HCT116 (cell line): ENCODE measurements at regions not wholly inside any gene's neighbourhood (a gene's known extent, or its start where the extent isn't known, plus 50 kb on each side); places are given as distances from the start of the nearest gene placed in this dataset.

ENCODE experiments used
- ATAC-seq: fragments of 200-7000 bp; cut with Tn5 transposase; 2 replicates; pipeline ENCODE4 v1.9.1; 2020; ENCODE audit warnings: mild to moderate bottlenecking, moderate library complexity
- BruUV-seq: library from RNA; stranded (reverse); fragments of 400-500 nt; replicated peaks from 2 replicates; lab custom pipeline; 2021; lab: Mats Ljungman, UMichigan
- CTCF ChIA-PET: fragments of 300-600 bp; sonication (Branson Sonifier 250); formaldehyde crosslinking; loops from one replicate; lab custom pipeline; 2021; ENCODE audit warnings: antibody characterized with exemption; lab: Charles Lee
- POLR2A ChIA-PET: fragments of 300-600, 350-600 bp; sonication (Branson Sonifier 250); formaldehyde crosslinking; loops from one replicate; lab custom pipeline; 2021; ENCODE audit warnings: antibody characterized with exemption; lab: Charles Lee
- RAD21 ChIA-PET, 2 experiments: fragments of 300-600 bp; sonication (Branson Sonifier 250); formaldehyde crosslinking; loops; one replicate each; lab custom pipeline; 2023; ENCODE audit warnings: low total read pairs in 2 of 2; ENCODE audit not compliant: uncharacterized antibody in 2 of 2, unreplicated experiment in 2 of 2, low non-redundant PET in 1 of 2; lab: Charles Lee
- DNase-seq: peaks from one replicate; pipeline ENCODE4 v3.0.0-alpha.2; 2010; ENCODE audit warnings: low read depth, low spot score
- H2AFZ ChIP-seq: fragments of 200-600 bp; shearing (Covaris generic), sonication (generic); 2 replicates; pipeline ENCODE4 v1.6.1; 2017; ENCODE audit warnings: low read depth, mixed run types, mixed read lengths, antibody characterized with exemption, low read length; ENCODE audit not compliant: poor library complexity, severe bottlenecking
- H3K27ac ChIP-seq: 2 replicates; pipeline ENCODE4 v1.5.1; 2012; ENCODE audit warnings: low read depth, low read length
- H3K27me3 ChIP-seq: fragments of 200-600 bp; sonication (generic); 2 replicates; pipeline ENCODE4 v1.6.1; 2016; ENCODE audit warnings: mixed run types, low read length, mixed read lengths; ENCODE audit not compliant: insufficient read depth
- H3K36me3 ChIP-seq, 2 experiments: fragments of 200-500 bp in 1 of 2; fragments of 200-600 bp in 1 of 2; sonication (Bioruptor generic) in 1 of 2; sonication (generic) in 1 of 2; 2 replicates each; pipeline versions ENCODE4 v1.5.1 to v1.6.1; 2014 to 2016; ENCODE audit warnings: low read length in 2 of 2, inconsistent platforms in 1 of 2, mixed read lengths in 1 of 2, mixed run types in 1 of 2; ENCODE audit not compliant: insufficient read depth in 2 of 2, control insufficient read depth in 1 of 2
- H3K4me1 ChIP-seq, 2 experiments: fragments of 200-600 bp in 1 of 2; sonication (generic) in 1 of 2; 2 replicates each; pipeline versions ENCODE4 v1.5.1 to v1.6.1; 2012 to 2017; ENCODE audit warnings: low read length in 2 of 2, inconsistent platforms in 1 of 2, mild to moderate bottlenecking in 1 of 2, mixed read lengths in 1 of 2, mixed run types in 1 of 2, moderate library complexity in 1 of 2; ENCODE audit not compliant: insufficient read depth in 2 of 2, control insufficient read depth in 1 of 2
- H3K4me2 ChIP-seq: fragments of 200-600 bp; sonication (generic); 2 replicates; pipeline ENCODE4 v1.6.1; 2017; ENCODE audit warnings: mixed run types, low read length, mixed read lengths
- H3K4me3 ChIP-seq, 2 experiments: fragments of 200-600 bp in 1 of 2; sonication (generic) in 1 of 2; replicated peaks in 1 of 2; 2 replicates each; pipeline ENCODE4 v1.5.1; 2011 to 2016; ENCODE audit warnings: low read length in 2 of 2, control low read depth in 1 of 2, low read depth in 1 of 2, mild to moderate bottlenecking in 1 of 2, mixed read lengths in 1 of 2, mixed run types in 1 of 2
- H3K79me2 ChIP-seq: fragments of 200-600 bp; sonication (generic); 2 replicates; pipeline ENCODE4 v1.6.1; 2017; ENCODE audit warnings: mild to moderate bottlenecking, mixed run types, low read length, moderate library complexity, mixed read lengths; ENCODE audit not compliant: insufficient read depth
- H3K9ac ChIP-seq: fragments of 200-600 bp; sonication (generic); 2 replicates; pipeline ENCODE4 v1.6.1; 2016; ENCODE audit warnings: low read length, mixed read lengths
- H3K9me2 ChIP-seq: fragments of 200-600 bp; sonication (generic), shearing (Covaris generic); 2 replicates; pipeline ENCODE4 v1.6.1; 2017; ENCODE audit warnings: mixed run types, mild to moderate bottlenecking, moderate library complexity; ENCODE audit not compliant: insufficient read depth
- H3K9me3 ChIP-seq, 2 experiments: fragments of 200-500 bp in 1 of 2; fragments of 200-600 bp in 1 of 2; sonication (Bioruptor generic) in 1 of 2; sonication (generic) in 1 of 2; 2 replicates each; pipeline ENCODE4 v1.6.1; 2014 to 2017; ENCODE audit warnings: low read length in 2 of 2, mixed read lengths in 2 of 2, inconsistent platforms in 1 of 2, low read depth in 1 of 2, mild to moderate bottlenecking in 1 of 2, mixed run types in 1 of 2, moderate library complexity in 1 of 2; ENCODE audit not compliant: control insufficient read depth in 1 of 2, insufficient read depth in 1 of 2
- H4K20me1 ChIP-seq: fragments of 200-600 bp; sonication (generic), shearing (Covaris generic); 2 replicates; pipeline ENCODE4 v1.6.1; 2017; ENCODE audit warnings: mixed run types, mild to moderate bottlenecking, moderate library complexity; ENCODE audit not compliant: insufficient read depth
- CBX3 ChIP-seq: IDR thresholded peaks from 2 replicates; pipeline ENCODE4 v1.6.1; 2012; ENCODE audit warnings: low read depth
- ELF1 ChIP-seq: IDR thresholded peaks from 2 replicates; pipeline ENCODE4 v1.6.1; 2012; ENCODE audit warnings: low read depth, borderline replicate concordance
- FOSL1 ChIP-seq: IDR thresholded peaks from 2 replicates; pipeline ENCODE4 v1.6.1; 2012; ENCODE audit warnings: low read depth
- POLR2AphosphoS5 ChIP-seq: IDR thresholded peaks from 2 replicates; pipeline ENCODE4 v1.6.1; 2011; ENCODE audit warnings: mild to moderate bottlenecking, low read depth, low read length, moderate library complexity
- RAD21 ChIP-seq: IDR thresholded peaks from 2 replicates; pipeline ENCODE4 v1.6.1; 2012; ENCODE audit warnings: low read depth, mild to moderate bottlenecking
- SIN3A ChIP-seq: IDR thresholded peaks from 2 replicates; pipeline ENCODE4 v1.6.1; 2012; ENCODE audit warnings: low read depth
- SP1 ChIP-seq: IDR thresholded peaks from 2 replicates; pipeline ENCODE4 v1.6.1; 2012; ENCODE audit warnings: low read depth
- TCF7L2 ChIP-seq: IDR thresholded peaks from 2 replicates; pipeline ENCODE4 v1.7.0; 2011; ENCODE audit warnings: borderline replicate concordance, inconsistent platforms; ENCODE audit not compliant: insufficient read depth, insufficient read length; ENCODE audit errors: extremely low read depth
- ZFX ChIP-seq: fragments of 450-650 bp; IDR thresholded peaks from 2 replicates; pipeline ENCODE4 v1.6.1; 2017
- ZNF274 ChIP-seq: fragments of 200-500 bp; sonication (Bioruptor generic); IDR thresholded peaks from 2 replicates; pipeline ENCODE4 v1.6.1; 2014; ENCODE audit warnings: mild to moderate bottlenecking, low read depth, low read length, inconsistent platforms
- intact Hi-C: fragments of 100-400 bp; cut with micrococcal nuclease; formaldehyde crosslinking; loops from 2 replicates; pipeline ENCODE4 v1.10.0; 2022
- TF ChIP-seq, protein P1 (sequence below): IDR thresholded peaks from 2 replicates; pipeline ENCODE4 v1.6.1; 2012
- TF ChIP-seq, protein P2 (sequence below), 3 experiments: fragments of 200-600 bp in 1 of 3; sonication (generic) in 1 of 3; IDR thresholded peaks in 2 of 3; conservative IDR thresholded peaks in 1 of 3; 2 replicates each; pipeline ENCODE4 v1.5.1; 2012 to 2017; ENCODE audit warnings: low read depth in 2 of 3, low read length in 2 of 3, antibody characterized with exemption in 1 of 3, borderline replicate concordance in 1 of 3, control low read depth in 1 of 3, mild to moderate bottlenecking in 1 of 3, mixed read lengths in 1 of 3, mixed run types in 1 of 3, moderate library complexity in 1 of 3; ENCODE audit not compliant: insufficient read depth in 1 of 3

GRCh38 chr2:66174491-66174890 is 260.4 kb upstream of the MEIS1 start:
- intact Hi-C loops = no loop called here
- POLR2A ChIA-PET = no interaction called here
- CTCF ChIA-PET = no interaction called here
- H3K9me2 ChIP-seq = no peaks in the 10 kb centered on the region
- H2AFZ ChIP-seq = no peak overlapping the region
- no peak overlapping the region for H3K4me2 ChIP-seq
- TF ChIP-seq, protein P1, sequence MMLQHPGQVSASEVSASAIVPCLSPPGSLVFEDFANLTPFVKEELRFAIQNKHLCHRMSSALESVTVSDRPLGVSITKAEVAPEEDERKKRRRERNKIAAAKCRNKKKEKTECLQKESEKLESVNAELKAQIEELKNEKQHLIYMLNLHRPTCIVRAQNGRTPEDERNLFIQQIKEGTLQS = no peak
- no peak for TF ChIP-seq SIN3A
- no peak for TF ChIP-seq TCF7L2
- no peak for TF ChIP-seq SP1
- no peak for TF ChIP-seq ZFX
- TF ChIP-seq ELF1 = no peak
- TF ChIP-seq ZNF274 = no peak
- TF ChIP-seq FOSL1 = no peak
- TF ChIP-seq CBX3 = no peak
- no peaks in the 10 kb centered on the region for H4K20me1 ChIP-seq
- H3K79me2 ChIP-seq = no peaks in the 10 kb centered on the region
- RAD21 ChIA-PET = no interaction called here
- no peak overlapping the region for H3K9ac ChIP-seq
- no peak for ATAC-seq
- H3K36me3 ChIP-seq = no peaks in the 10 kb centered on the region
- H3K9me3 ChIP-seq = no peaks in the 10 kb centered on the region
- no TSS peak for BruUV-seq
- 0 out of 2 replicates have a peak, but pooled peaks cover 3% of the 10 kb centered on the region for H3K27me3 ChIP-seq
- DNase-seq = no peak
- no peaks in the 10 kb centered on the region for H3K4me1 ChIP-seq
- H3K4me3 ChIP-seq = no peak overlapping the region
- no peak overlapping the region for H3K27ac ChIP-seq

DNA sequence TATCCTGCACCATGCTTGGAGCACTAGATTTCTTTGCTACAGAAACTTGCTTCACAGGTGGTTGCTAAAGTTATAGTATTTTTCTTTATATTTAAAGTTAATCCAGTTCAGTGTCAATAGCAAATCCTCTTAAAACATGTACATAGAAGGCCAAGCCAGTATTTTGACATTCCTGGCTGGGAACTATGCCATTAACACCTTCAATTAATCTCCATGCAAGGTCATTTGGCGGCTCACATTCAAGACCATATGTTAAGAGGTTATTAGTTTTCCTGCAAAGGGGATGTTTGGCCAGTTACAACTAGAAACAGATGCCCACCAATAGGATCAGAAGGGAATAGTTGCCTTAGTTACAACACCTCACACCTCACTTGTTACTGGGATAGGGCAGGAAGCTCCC is 261.3 kb upstream of the MEIS1 start:
- ATAC-seq = no peak
- RAD21 ChIA-PET = no interaction called here
- Histone ChIP-seq H4K20me1 (no peaks in the 10 kb centered on the region), H3K4me2 (no peak overlapping the region), H3K9me2 (no peaks in the 10 kb centered on the region), H2AFZ (no peak overlapping the region), H3K9ac (no peak overlapping the region), H3K4me3 (no peak overlapping the region), H3K4me1 (no peaks in the 10 kb centered on the region), H3K36me3 (no peaks in the 10 kb centered on the region), H3K9me3 (no peaks in the 10 kb centered on the region), H3K79me2 (no peaks in the 10 kb centered on the region), H3K27ac (no peak overlapping the region), H3K27me3 (0 out of 2 replicates have a peak, but pooled peaks cover 3% of the 10 kb centered on the region)
- CTCF ChIA-PET = no interaction called here
- intact Hi-C loops = no loop called here
- no TSS peak for BruUV-seq
- TF ChIP-seq POLR2AphosphoS5 (no peak), SIN3A (no peak), TCF7L2 (no peak), ZFX (no peak), RAD21 (no peak), ZNF274 (no peak)
- TF ChIP-seq, protein P2, sequence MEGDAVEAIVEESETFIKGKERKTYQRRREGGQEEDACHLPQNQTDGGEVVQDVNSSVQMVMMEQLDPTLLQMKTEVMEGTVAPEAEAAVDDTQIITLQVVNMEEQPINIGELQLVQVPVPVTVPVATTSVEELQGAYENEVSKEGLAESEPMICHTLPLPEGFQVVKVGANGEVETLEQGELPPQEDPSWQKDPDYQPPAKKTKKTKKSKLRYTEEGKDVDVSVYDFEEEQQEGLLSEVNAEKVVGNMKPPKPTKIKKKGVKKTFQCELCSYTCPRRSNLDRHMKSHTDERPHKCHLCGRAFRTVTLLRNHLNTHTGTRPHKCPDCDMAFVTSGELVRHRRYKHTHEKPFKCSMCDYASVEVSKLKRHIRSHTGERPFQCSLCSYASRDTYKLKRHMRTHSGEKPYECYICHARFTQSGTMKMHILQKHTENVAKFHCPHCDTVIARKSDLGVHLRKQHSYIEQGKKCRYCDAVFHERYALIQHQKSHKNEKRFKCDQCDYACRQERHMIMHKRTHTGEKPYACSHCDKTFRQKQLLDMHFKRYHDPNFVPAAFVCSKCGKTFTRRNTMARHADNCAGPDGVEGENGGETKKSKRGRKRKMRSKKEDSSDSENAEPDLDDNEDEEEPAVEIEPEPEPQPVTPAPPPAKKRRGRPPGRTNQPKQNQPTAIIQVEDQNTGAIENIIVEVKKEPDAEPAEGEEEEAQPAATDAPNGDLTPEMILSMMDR (IDR thresholded peaks at IDR 0.05 in 2 of 3, conservative IDR thresholded peaks at IDR 0.05 in 1 of 3; ENCODE audit: borderline replicate concordance in 1 of 3, insufficient read depth in 1 of 3, low read depth in 2 of 3, low read length in 2 of 3) = no peak
- POLR2A ChIA-PET = no interaction called here
- DNase-seq = no peak
